ENCODE measurements at regions not wholly inside any gene's neighbourhood (a gene's known extent, or its start where the extent isn't known, plus 50 kb on each side); places are given as distances from the start of the nearest gene placed in this dataset.

DNA sequence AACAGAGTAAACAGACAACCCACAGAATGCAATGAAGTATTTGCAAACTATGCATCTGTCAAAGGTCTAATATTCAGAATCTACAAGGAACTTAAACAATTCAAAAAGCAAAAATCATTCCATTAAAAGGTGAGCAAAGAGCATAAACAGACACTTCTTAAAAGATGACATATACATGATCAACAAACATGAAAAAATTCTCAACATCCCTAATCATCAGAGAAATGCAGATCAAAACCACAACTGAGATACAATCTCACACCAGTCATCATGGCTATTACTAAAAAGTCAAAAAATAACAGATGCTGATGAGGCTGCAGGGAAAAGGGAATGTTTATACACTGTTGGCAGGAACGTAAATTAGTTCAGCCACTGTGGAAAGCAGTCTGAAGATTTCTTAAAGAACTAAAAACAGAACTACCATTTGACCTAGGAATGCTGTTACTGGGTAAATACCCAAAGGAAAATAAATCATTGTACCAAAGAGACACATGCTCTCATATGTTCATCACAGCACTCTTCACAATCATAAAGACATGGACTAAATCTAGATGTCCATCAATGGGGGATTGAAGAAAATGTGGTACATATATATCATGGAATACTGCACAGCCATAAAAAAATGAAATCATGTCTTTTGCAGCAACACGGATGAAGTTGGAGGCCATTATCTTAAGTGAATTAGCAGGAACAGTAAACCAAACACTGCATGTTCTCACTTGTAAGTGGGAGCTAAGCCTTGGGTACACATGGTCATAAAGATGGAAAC lies 393.3 kb upstream of the CBLB start:
- H3K27me3 ChIP-seq (ENCODE audit: insufficient read depth, low read length) = no peaks in the 10 kb centered on the region
- no peak overlapping the region for H2AK5ac ChIP-seq (ENCODE audit: low read length)
- no peak overlapping the region for H2BK5ac ChIP-seq (ENCODE audit: low read depth, low read length, poor library complexity)
- WGBS (ENCODE audit: extremely low coverage, insufficient coverage, insufficient read length) = no CpG with 5 or more reads among the region's 2 CpGs
- H3K9ac ChIP-seq (ENCODE audit: low read length) = no peak overlapping the region
- no peak overlapping the region for H3K4me2 ChIP-seq (ENCODE audit: low read length)
- peak; percentile 7 to 80 for DNase-seq
- no peak overlapping the region for H3K4ac ChIP-seq (ENCODE audit: low read depth, low read length)
- H3K79me1 ChIP-seq (ENCODE audit: low read length) = no peaks in the 10 kb centered on the region
- H2BK120ac ChIP-seq (ENCODE audit: insufficient read depth, low read length, poor library complexity) = no peak overlapping the region
- no peak overlapping the region for H4K91ac ChIP-seq (ENCODE audit: low read depth, low read length)
- no peaks in the 10 kb centered on the region for H3K9me3 ChIP-seq (ENCODE audit: insufficient read depth, low read depth, low read length)
- H3K27ac ChIP-seq (ENCODE audit: low read depth, low read length) = no peak overlapping the region
- H3K4me3 ChIP-seq (ENCODE audit: low read depth, low read length) = no peak overlapping the region
- H3K79me2 ChIP-seq (ENCODE audit: control insufficient read depth, insufficient read depth, low read length, poor library complexity) = no peaks in the 10 kb centered on the region
- no peak overlapping the region for H3K14ac ChIP-seq (ENCODE audit: low read length)
- H3K23ac ChIP-seq (ENCODE audit: low read length) = no peak overlapping the region
- no peak overlapping the region for H4K8ac ChIP-seq (ENCODE audit: low read depth, low read length)
- no peaks in the 10 kb centered on the region for H3K4me1 ChIP-seq (ENCODE audit: control insufficient read depth in 1 of 2, insufficient read depth in 2 of 2, low read length in 2 of 2)
- H2BK12ac ChIP-seq (ENCODE audit: low read length) = no peak overlapping the region
- no peaks in the 10 kb centered on the region for H3K36me3 ChIP-seq (ENCODE audit: control insufficient read depth in 1 of 2, insufficient read depth in 2 of 2, low read length in 2 of 2)
- no peak overlapping the region for H2AFZ ChIP-seq (ENCODE audit: insufficient read depth, low read length, poor library complexity)
- H4K12ac ChIP-seq (ENCODE audit: low read depth, low read length) = no peak overlapping the region
- H3K18ac ChIP-seq (ENCODE audit: low read length) = no peak overlapping the region

DNA sequence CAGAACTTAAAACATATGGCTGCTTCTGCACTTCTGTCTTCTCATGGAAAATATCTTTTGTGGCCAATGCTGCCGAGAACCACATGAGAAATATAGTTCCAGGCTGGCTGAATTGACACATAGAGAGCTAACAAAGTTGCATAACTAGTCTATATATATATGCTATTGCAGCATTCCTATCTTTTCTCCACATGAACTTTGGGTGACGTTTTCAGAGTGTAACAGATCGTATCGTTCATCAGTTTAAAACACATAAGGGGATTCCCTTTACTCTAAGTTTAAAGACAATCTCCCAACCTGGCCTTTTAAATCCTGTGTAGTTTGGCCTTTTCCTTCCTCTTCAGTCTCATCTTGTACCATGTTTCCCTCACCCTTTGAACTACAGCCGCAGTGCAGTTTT lies 394.2 kb upstream of the CBLB start:
- H3K9ac ChIP-seq (ENCODE audit: low read length) = no peak overlapping the region
- no peaks in the 10 kb centered on the region for H3K79me1 ChIP-seq (ENCODE audit: low read length)

DNA sequence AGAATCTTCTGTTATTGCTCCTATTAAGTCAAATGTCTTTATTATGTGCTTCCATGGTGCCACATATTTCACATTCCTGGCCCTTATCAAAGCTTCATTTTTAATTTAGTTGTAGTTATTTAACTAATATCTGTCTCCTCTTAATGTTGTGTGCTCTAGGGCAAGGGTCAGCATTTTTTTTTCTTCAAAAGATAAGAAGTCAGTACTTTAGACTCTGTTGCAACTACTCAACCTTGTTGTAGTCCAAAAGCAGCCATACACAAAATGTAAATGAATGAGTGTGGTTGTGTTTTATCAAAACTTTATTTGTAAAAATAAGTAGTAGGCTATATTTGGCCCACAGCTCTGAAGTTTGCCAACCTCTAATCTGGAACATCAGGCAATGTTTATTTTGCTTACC lies 394.7 kb upstream of the CBLB start:
- H3K79me2 ChIP-seq (ENCODE audit: control insufficient read depth, insufficient read depth, low read length, poor library complexity) = no peaks in the 10 kb centered on the region
- H3K27ac ChIP-seq (ENCODE audit: low read depth, low read length) = no peak overlapping the region
- no peak overlapping the region for H4K8ac ChIP-seq (ENCODE audit: low read depth, low read length)
- DNase-seq = peak in 1 of 2 donors; percentile 24
- no peaks in the 10 kb centered on the region for H3K4me1 ChIP-seq (ENCODE audit: control insufficient read depth in 1 of 2, insufficient read depth in 2 of 2, low read length in 2 of 2)
- H3K27me3 ChIP-seq (ENCODE audit: insufficient read depth, low read length) = no peaks in the 10 kb centered on the region
- H3K9me3 ChIP-seq (ENCODE audit: insufficient read depth, low read depth, low read length) = no peaks in the 10 kb centered on the region
- H3K23ac ChIP-seq (ENCODE audit: low read length) = no peak overlapping the region
- H3K9ac ChIP-seq (ENCODE audit: low read length) = no peak overlapping the region
- no peak overlapping the region for H2BK12ac ChIP-seq (ENCODE audit: low read length)
- H3K4ac ChIP-seq (ENCODE audit: low read depth, low read length) = no peak overlapping the region
- no peak overlapping the region for H4K12ac ChIP-seq (ENCODE audit: low read depth, low read length)
- no peak overlapping the region for H3K14ac ChIP-seq (ENCODE audit: low read length)
- no peak overlapping the region for H2AFZ ChIP-seq (ENCODE audit: insufficient read depth, low read length, poor library complexity)
- H2BK5ac ChIP-seq (ENCODE audit: low read depth, low read length, poor library complexity) = no peak overlapping the region
- H3K4me3 ChIP-seq (ENCODE audit: low read depth, low read length) = no peak overlapping the region
- H3K36me3 ChIP-seq (ENCODE audit: control insufficient read depth in 1 of 2, insufficient read depth in 2 of 2, low read length in 2 of 2) = no peaks in the 10 kb centered on the region
- no peaks in the 10 kb centered on the region for H3K79me1 ChIP-seq (ENCODE audit: low read length)
- H3K4me2 ChIP-seq (ENCODE audit: low read length) = no peak overlapping the region
- no peak overlapping the region for H3K18ac ChIP-seq (ENCODE audit: low read length)
- no peak overlapping the region for H4K91ac ChIP-seq (ENCODE audit: low read depth, low read length)
- H2AK5ac ChIP-seq (ENCODE audit: low read length) = no peak overlapping the region
- no peak overlapping the region for H2BK120ac ChIP-seq (ENCODE audit: insufficient read depth, low read length, poor library complexity)

More for the DNA sequence above, 394.2 kb upstream of the CBLB start:
- no peaks in the 10 kb centered on the region for H3K9me3 ChIP-seq (ENCODE audit: insufficient read depth, low read depth, low read length)
- no peak overlapping the region for H3K14ac ChIP-seq (ENCODE audit: low read length)
- H3K79me2 ChIP-seq (ENCODE audit: control insufficient read depth, insufficient read depth, low read length, poor library complexity) = no peaks in the 10 kb centered on the region
- DNase-seq = peak; percentile 31 to 68
- no CpG with 5 or more reads among the region's 5 CpGs for WGBS (ENCODE audit: extremely low coverage, insufficient coverage, insufficient read length)
- no peak overlapping the region for H4K12ac ChIP-seq (ENCODE audit: low read depth, low read length)
- H2AK5ac ChIP-seq (ENCODE audit: low read length) = no peak overlapping the region
- H2BK5ac ChIP-seq (ENCODE audit: low read depth, low read length, poor library complexity) = no peak overlapping the region
- no peak overlapping the region for H3K18ac ChIP-seq (ENCODE audit: low read length)
- no peak overlapping the region for H3K4me2 ChIP-seq (ENCODE audit: low read length)
- no peak overlapping the region for H4K91ac ChIP-seq (ENCODE audit: low read depth, low read length)
- H3K23ac ChIP-seq (ENCODE audit: low read length) = no peak overlapping the region
- H4K8ac ChIP-seq (ENCODE audit: low read depth, low read length) = no peak overlapping the region
- no peak overlapping the region for H3K4ac ChIP-seq (ENCODE audit: low read depth, low read length)
- H3K4me3 ChIP-seq (ENCODE audit: low read depth, low read length) = no peak overlapping the region
- H2BK120ac ChIP-seq (ENCODE audit: insufficient read depth, low read length, poor library complexity) = no peak overlapping the region
- H3K27ac ChIP-seq (ENCODE audit: low read depth, low read length) = no peak overlapping the region
- H2AFZ ChIP-seq (ENCODE audit: insufficient read depth, low read length, poor library complexity) = no peak overlapping the region
- no peak overlapping the region for H2BK12ac ChIP-seq (ENCODE audit: low read length)
- no peaks in the 10 kb centered on the region for H3K27me3 ChIP-seq (ENCODE audit: insufficient read depth, low read length)
- H3K4me1 ChIP-seq (ENCODE audit: control insufficient read depth in 1 of 2, insufficient read depth in 2 of 2, low read length in 2 of 2) = no peaks in the 10 kb centered on the region
- H3K36me3 ChIP-seq (ENCODE audit: control insufficient read depth in 1 of 2, insufficient read depth in 2 of 2, low read length in 2 of 2) = no peaks in the 10 kb centered on the region

DNA sequence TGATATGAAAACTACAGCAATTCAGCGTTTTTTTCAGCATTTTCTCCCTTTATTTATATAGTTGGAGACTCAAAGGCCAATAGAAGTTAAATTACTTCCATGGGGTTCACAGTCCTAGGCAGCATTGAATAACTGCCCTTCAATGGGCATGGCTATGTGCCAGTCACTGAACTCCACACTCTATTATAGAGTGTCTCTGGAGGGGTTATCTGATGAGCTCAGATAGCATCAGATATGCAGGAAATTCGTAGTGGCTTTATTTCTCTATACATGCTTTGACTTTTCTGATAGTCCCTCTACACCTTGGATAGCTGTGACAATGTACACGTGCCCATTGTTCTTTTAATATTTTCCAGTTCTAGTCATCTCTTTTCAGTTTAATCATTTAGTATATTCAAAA lies 396.9 kb upstream of the CBLB start:
- no peak overlapping the region for H3K23ac ChIP-seq (ENCODE audit: low read length)
- H3K14ac ChIP-seq (ENCODE audit: low read length) = no peak overlapping the region
- H3K18ac ChIP-seq (ENCODE audit: low read length) = no peak overlapping the region
- no peaks in the 10 kb centered on the region for H3K36me3 ChIP-seq (ENCODE audit: control insufficient read depth in 1 of 2, insufficient read depth in 2 of 2, low read length in 2 of 2)
- H4K12ac ChIP-seq (ENCODE audit: low read depth, low read length) = no peak overlapping the region
- no peak for DNase-seq
- no peak overlapping the region for H2AK5ac ChIP-seq (ENCODE audit: low read length)
- no peak overlapping the region for H4K91ac ChIP-seq (ENCODE audit: low read depth, low read length)
- H4K8ac ChIP-seq (ENCODE audit: low read depth, low read length) = no peak overlapping the region
- no peaks in the 10 kb centered on the region for H3K9me3 ChIP-seq (ENCODE audit: insufficient read depth, low read depth, low read length)
- H3K4me3 ChIP-seq (ENCODE audit: low read depth, low read length) = no peak overlapping the region
- no peak overlapping the region for H2BK5ac ChIP-seq (ENCODE audit: low read depth, low read length, poor library complexity)
- H3K27me3 ChIP-seq (ENCODE audit: insufficient read depth, low read length) = no peaks in the 10 kb centered on the region
- no peaks in the 10 kb centered on the region for H3K79me1 ChIP-seq (ENCODE audit: low read length)
- H2AFZ ChIP-seq (ENCODE audit: insufficient read depth, low read length, poor library complexity) = no peak overlapping the region
- H3K4me2 ChIP-seq (ENCODE audit: low read length) = no peak overlapping the region
- H2BK120ac ChIP-seq (ENCODE audit: insufficient read depth, low read length, poor library complexity) = no peak overlapping the region
- WGBS (ENCODE audit: extremely low coverage, insufficient coverage, insufficient read length) = no CpG with 5 or more reads among the region's 3 CpGs
- no peak overlapping the region for H2BK12ac ChIP-seq (ENCODE audit: low read length)
- no peak overlapping the region for H3K27ac ChIP-seq (ENCODE audit: low read depth, low read length)
- H3K4ac ChIP-seq (ENCODE audit: low read depth, low read length) = no peak overlapping the region
- H3K79me2 ChIP-seq (ENCODE audit: control insufficient read depth, insufficient read depth, low read length, poor library complexity) = no peaks in the 10 kb centered on the region
- H3K4me1 ChIP-seq (ENCODE audit: control insufficient read depth in 1 of 2, insufficient read depth in 2 of 2, low read length in 2 of 2) = no peaks in the 10 kb centered on the region
- no peak overlapping the region for H3K9ac ChIP-seq (ENCODE audit: low read length)

All from trophoblast cell (in vitro differentiated cells and primary cell).